ENCODE measurements at regions not wholly inside any gene's neighbourhood (a gene's known extent, or its start where the extent isn't known, plus 50 kb on each side); places are given as distances from the start of the nearest gene placed in this dataset.

- ChIA-PET RAD21 (ENCODE audit: unreplicated experiment) (no interaction called here), SMC1A (ENCODE audit: uncharacterized antibody, unreplicated experiment) (interaction anchor here (1.0 to 1.7 kb wide), 3 partner anchors 8 to 162 kb away, joined by 3 to 6 read pairs (median 6); no protein-coding TSS in a partner anchor), CTCF (no interaction called here), POLR2A (no interaction called here)
- WGBS (ENCODE audit: insufficient coverage, insufficient replicate concordance, low lambda C conversion rate, missing lambda C conversion rate), result 55% methylated on average over 6 of the region's 6 CpGs
- TF ChIP-seq JUNB (IDR thresholded peaks at IDR 0.05), result no peak
- TF ChIP-seq RUNX3 (IDR thresholded peaks at IDR 0.05; ENCODE audit: low read length), result peak; percentile 41; the same call in 1 of the 2 replicates
- no peaks in the 10 kb centered on the region for H3K36me3 ChIP-seq (ENCODE audit: control insufficient read depth in 2 of 2, insufficient read depth in 2 of 2, low read length in 1 of 2)
- H3K9ac ChIP-seq (ENCODE audit: control insufficient read depth, insufficient read depth, low read length), result no peak overlapping the region
- H3K79me2 ChIP-seq (ENCODE audit: control insufficient read depth, insufficient read depth, low read length), result no peaks in the 10 kb centered on the region
- ATAC-seq (no peak), DNase-seq (ENCODE audit: low read depth, low spot score) (no peak), FAIRE-seq (no peak)
- H4K20me1 ChIP-seq (ENCODE audit: control insufficient read depth, insufficient read depth), result no peaks in the 10 kb centered on the region
- no peak overlapping the region for H3K27ac ChIP-seq (ENCODE audit: control insufficient read depth, insufficient read depth)
- no peak overlapping the region for H3K4me2 ChIP-seq (ENCODE audit: control insufficient read depth, insufficient read depth)
- no peak overlapping the region for H2AFZ ChIP-seq (ENCODE audit: control insufficient read depth, low read depth, low read length)
- intact Hi-C loops (cut with micrococcal nuclease; ENCODE audit: unreplicated experiment), result no loop called here
- H3K9me3 ChIP-seq (replicated peaks; ENCODE audit: control insufficient read depth, insufficient read depth, low read length), result no peaks in the 10 kb centered on the region
- H3K4me3 ChIP-seq, result no peak overlapping the region
- in situ Hi-C loops (cut with MboI), result no loop called here
- H3K4me1 ChIP-seq (ENCODE audit: control insufficient read depth, insufficient read depth, low read length), result no peaks in the 10 kb centered on the region; the same call in 1 of the 2 replicates
- H3K27me3 ChIP-seq (replicated peaks in 1 of 2; ENCODE audit: control insufficient read depth in 2 of 2, insufficient read depth in 2 of 2, low read length in 1 of 2), result no peaks in the 10 kb centered on the region
- no TSS peak for BruUV-seq (replicated peaks)
Measured at GRCh38 chr6:150651808-150652470, 52.3 kb downstream of the PLEKHG1 start.

- no peaks in the 10 kb centered on the region for H4K20me1 ChIP-seq (ENCODE audit: control insufficient read depth, insufficient read depth)
- ChIA-PET POLR2A (no interaction called here), CTCF (no interaction called here), RAD21 (ENCODE audit: unreplicated experiment) (interaction anchor here (0.8 to 1.4 kb wide), 2 partner anchors 20 to 164 kb away, joined by 3 to 5 read pairs; no protein-coding TSS in a partner anchor), SMC1A (ENCODE audit: uncharacterized antibody, unreplicated experiment) (interaction anchor here (0.6 to 2.0 kb wide), 5 partner anchors 9 to 161 kb away, joined by 3 to 7 read pairs (median 6); no protein-coding TSS in a partner anchor)
- no peaks in the 10 kb centered on the region; the same call in 1 of the 2 replicates for H3K4me1 ChIP-seq (ENCODE audit: control insufficient read depth, insufficient read depth, low read length)
- H3K79me2 ChIP-seq (ENCODE audit: control insufficient read depth, insufficient read depth, low read length), result no peaks in the 10 kb centered on the region
- H3K27me3 ChIP-seq (replicated peaks in 1 of 2; ENCODE audit: control insufficient read depth in 2 of 2, insufficient read depth in 2 of 2, low read length in 1 of 2), result no peaks in the 10 kb centered on the region
- H2AFZ ChIP-seq (ENCODE audit: control insufficient read depth, low read depth, low read length), result no peak overlapping the region
- H3K4me2 ChIP-seq (ENCODE audit: control insufficient read depth, insufficient read depth), result no peak overlapping the region
- ATAC-seq (peak; percentile 46; the same call in 2 of the 3 replicates), DNase-seq (ENCODE audit: low read depth, low spot score) (no peak), FAIRE-seq (no peak)
- no peaks in the 10 kb centered on the region for H3K9me3 ChIP-seq (replicated peaks; ENCODE audit: control insufficient read depth, insufficient read depth, low read length)
- WGBS (ENCODE audit: insufficient coverage, insufficient replicate concordance, low lambda C conversion rate, missing lambda C conversion rate), result 74% methylated on average over 7 of the region's 7 CpGs
- BruUV-seq (replicated peaks), result TSS peak; percentile 52
- H3K27ac ChIP-seq (ENCODE audit: control insufficient read depth, insufficient read depth), result no peak overlapping the region
- in situ Hi-C loops (cut with MboI) (no loop called here), intact Hi-C loops (cut with micrococcal nuclease; ENCODE audit: unreplicated experiment) (no loop called here)
- H3K9ac ChIP-seq (ENCODE audit: control insufficient read depth, insufficient read depth, low read length), result no peak overlapping the region
- no peaks in the 10 kb centered on the region for H3K36me3 ChIP-seq (ENCODE audit: control insufficient read depth in 2 of 2, insufficient read depth in 2 of 2, low read length in 1 of 2)
- no peak overlapping the region for H3K4me3 ChIP-seq
- TF ChIP-seq PAX8 (IDR thresholded peaks at IDR 0.05) (no peak), CHD2 (IDR thresholded peaks at IDR 0.05; ENCODE audit: borderline replicate concordance, low read depth, low read length) (no peak), CTCF (IDR thresholded peaks at IDR 0.05 in 2 of 3, conservative IDR thresholded peaks at IDR 0.05 in 1 of 3; ENCODE audit: control insufficient read depth in 2 of 3, extremely low read depth in 1 of 3, insufficient read depth in 1 of 3, low read depth in 3 of 3, low read length in 3 of 3) (no peak), NR2C2 (IDR thresholded peaks at IDR 0.05; ENCODE audit: borderline replicate concordance, control insufficient read depth, insufficient read length, low read depth) (no peak), SREBF2 (IDR thresholded peaks at IDR 0.05; ENCODE audit: low read length) (no peak), CHD1 (IDR thresholded peaks at IDR 0.05; ENCODE audit: low read depth, low read length) (no peak), BCLAF1 (IDR thresholded peaks at IDR 0.05) (no peak), ZNF24 (IDR thresholded peaks at IDR 0.05) (no peak), MYB (IDR thresholded peaks at IDR 0.05; ENCODE audit: borderline replicate concordance, low read depth, low read length) (no peak)
Measured at GRCh38 chr6:150652848-150653613, 53.3 kb downstream of the PLEKHG1 start.

Data from GM12878 (cell line).